Mesendoderm (in vitro differentiated cells): ENCODE measurements at regions not wholly inside any gene's neighbourhood (a gene's known extent, or its start where the extent isn't known, plus 50 kb on each side); places are given as distances from the start of the nearest gene placed in this dataset.
A peak's percentile ranks its signal among the peaks of the same experiment; 100 is the strongest.
"Not testable (repeated sequence)": the region's sequence is repeated elsewhere in the genome, so short reads cannot be mapped to it uniquely, and the experiment has no call there.

Source experiments
- DNase-seq: peaks from one replicate; pipeline ENCODE4 v3.0.0; 2013
- H2AK5ac ChIP-seq: 2 replicates; pipeline ENCODE4 v1.6.1; 2013; ENCODE audit warnings: low read length, inconsistent platforms
- H2BK120ac ChIP-seq: 2 replicates; pipeline ENCODE4 v1.6.1; 2013; ENCODE audit warnings: low read depth, mild to moderate bottlenecking, low read length, moderate library complexity, mixed read lengths
- H2BK15ac ChIP-seq: replicated peaks from 2 replicates; pipeline ENCODE4 v1.6.1; 2013; ENCODE audit warnings: low read depth, mild to moderate bottlenecking, moderate library complexity
- H2BK5ac ChIP-seq: 2 replicates; pipeline ENCODE4 v1.6.1; 2013; ENCODE audit warnings: low read length, inconsistent platforms
- H3K18ac ChIP-seq: 2 replicates; pipeline ENCODE4 v1.6.1; 2013; ENCODE audit warnings: mild to moderate bottlenecking, low read length, mixed read lengths
- H3K23ac ChIP-seq: one replicate; pipeline ENCODE4 v1.6.1; 2013; ENCODE audit warnings: low read length
- H3K27ac ChIP-seq: 2 replicates; pipeline ENCODE4 v1.5.1; 2013; ENCODE audit warnings: low read depth, mild to moderate bottlenecking, inconsistent platforms, low read length, moderate library complexity
- H3K27me3 ChIP-seq: 2 replicates; pipeline ENCODE4 v1.6.1; 2013; ENCODE audit warnings: low read length, control low read depth, mild to moderate bottlenecking, inconsistent platforms; ENCODE audit not compliant: insufficient read depth, poor library complexity
- H3K36me3 ChIP-seq: 2 replicates; pipeline ENCODE4 v1.6.1; 2013; ENCODE audit warnings: low read length, inconsistent platforms; ENCODE audit not compliant: control insufficient read depth, insufficient read depth
- H3K4ac ChIP-seq: one replicate; pipeline ENCODE4 v1.6.1; 2013; ENCODE audit warnings: low read depth, mild to moderate bottlenecking, low read length, moderate library complexity
- H3K4me1 ChIP-seq: 2 replicates; pipeline ENCODE4 v1.6.1; 2013; ENCODE audit warnings: low read depth, low read length, inconsistent platforms; ENCODE audit not compliant: control insufficient read depth
- H3K4me2 ChIP-seq: 2 replicates; pipeline ENCODE4 v1.6.1; 2013; ENCODE audit warnings: low read length
- H3K4me3 ChIP-seq: 2 replicates; pipeline ENCODE4 v1.5.1; 2013; ENCODE audit warnings: mild to moderate bottlenecking, low read length
- H3K56ac ChIP-seq: one replicate; pipeline ENCODE4 v1.6.1; 2013; ENCODE audit warnings: low read length
- H3K79me1 ChIP-seq: 2 replicates; pipeline ENCODE4 v1.6.1; 2013; ENCODE audit warnings: low read length, inconsistent platforms
- H3K79me2 ChIP-seq: 2 replicates; pipeline ENCODE4 v1.6.1; 2013; ENCODE audit warnings: mild to moderate bottlenecking, low read length; ENCODE audit not compliant: control insufficient read depth, insufficient read depth
- H3K9ac ChIP-seq: 2 replicates; pipeline ENCODE4 v1.6.1; 2013; ENCODE audit warnings: low read length, inconsistent platforms
- H4K5ac ChIP-seq: one replicate; pipeline ENCODE4 v1.6.1; 2013; ENCODE audit warnings: low read length
- H4K8ac ChIP-seq: one replicate; pipeline ENCODE4 v1.6.1; 2013; ENCODE audit warnings: low read depth, mild to moderate bottlenecking, control low read depth, low read length, moderate library complexity
- WGBS: extraction: QIAGEN DNeasy Blood & Tissue Kit; methylation state at CpG from one replicate; pipeline ENCODE4 v1.1.7; 2013; ENCODE audit warnings: low lambda C conversion rate, missing lambda C conversion rate; ENCODE audit not compliant: insufficient coverage; ENCODE audit errors: extremely low coverage; 5-methylcytosine and 5-hydroxymethylcytosine counted together

GRCh38 chr11:104677069-104677468 is 221.2 kb downstream of the CASP12 start:
- not testable (repeated sequence) for H3K4me2 ChIP-seq, H4K8ac ChIP-seq, H3K79me2 ChIP-seq, H3K9ac ChIP-seq, H3K23ac ChIP-seq, DNase-seq, H3K4ac ChIP-seq, H4K5ac ChIP-seq, H2BK15ac ChIP-seq, H2BK5ac ChIP-seq, H3K79me1 ChIP-seq, H2AK5ac ChIP-seq, H3K4me3 ChIP-seq, H3K27ac ChIP-seq, H3K36me3 ChIP-seq, H3K4me1 ChIP-seq, H3K56ac ChIP-seq, H3K18ac ChIP-seq, H3K27me3 ChIP-seq, H2BK120ac ChIP-seq
- WGBS = no CpG with 5 or more reads among the region's 3 CpGs

- no peak for DNase-seq
- H2AK5ac ChIP-seq = no peak overlapping the region
- H4K8ac ChIP-seq = no peak overlapping the region
- H3K79me2 ChIP-seq = no peaks in the 10 kb centered on the region
- H3K9ac ChIP-seq = no peak overlapping the region
- no peak overlapping the region for H3K4ac ChIP-seq
- H3K4me1 ChIP-seq = no peaks in the 10 kb centered on the region
- no peak overlapping the region for H3K27ac ChIP-seq
- no peak overlapping the region for H2BK15ac ChIP-seq
- H3K4me3 ChIP-seq = no peak overlapping the region
- H3K18ac ChIP-seq = no peak overlapping the region
- H3K79me1 ChIP-seq = no peaks in the 10 kb centered on the region
- no peak overlapping the region for H3K4me2 ChIP-seq
- H3K27me3 ChIP-seq = no peaks in the 10 kb centered on the region
- H3K56ac ChIP-seq = no peak overlapping the region
- H3K36me3 ChIP-seq = no peaks in the 10 kb centered on the region
- no peak overlapping the region for H2BK5ac ChIP-seq
- no peak overlapping the region for H3K23ac ChIP-seq
- H4K5ac ChIP-seq = no peak overlapping the region
- H2BK120ac ChIP-seq = no peak overlapping the region
These were observed 225.4 kb downstream of the CASP12 start for GRCh38 chr11:104672897-104673296.

- Histone ChIP-seq H3K9ac (no peak overlapping the region), H3K23ac (no peak overlapping the region), H3K4me1 (no peaks in the 10 kb centered on the region), H2BK15ac (no peak overlapping the region), H3K4me3 (no peak overlapping the region), H3K36me3 (no peaks in the 10 kb centered on the region), H2BK5ac (no peak overlapping the region), H3K27me3 (no peaks in the 10 kb centered on the region), H3K18ac (no peak overlapping the region), H2AK5ac (no peak overlapping the region), H3K79me2 (no peaks in the 10 kb centered on the region), H3K4me2 (no peak overlapping the region), H3K27ac (no peak overlapping the region), H2BK120ac (no peak overlapping the region), H3K4ac (no peak overlapping the region), H3K56ac (no peak overlapping the region), H4K8ac (no peak overlapping the region), H4K5ac (no peak overlapping the region), H3K79me1 (no peaks in the 10 kb centered on the region)
- 100% methylated on average over 1 of the region's 5 CpGs for WGBS
- DNase-seq = peak; percentile 10
These were observed 229.3 kb downstream of the CASP12 start for GRCh38 chr11:104668797-104669463.

- H3K4me1 ChIP-seq = no peaks in the 10 kb centered on the region
- no peaks in the 10 kb centered on the region for H3K79me1 ChIP-seq
- H4K5ac ChIP-seq = no peak overlapping the region
- no peaks in the 10 kb centered on the region for H3K79me2 ChIP-seq
- H3K9ac ChIP-seq = no peak overlapping the region
- WGBS = no CpG with 5 or more reads among the region's 2 CpGs
- no peak overlapping the region for H2BK5ac ChIP-seq
- H3K27me3 ChIP-seq = no peaks in the 10 kb centered on the region
- no peak overlapping the region for H3K4me3 ChIP-seq
- DNase-seq = no peak
- no peak overlapping the region for H4K8ac ChIP-seq
- no peak overlapping the region for H2BK15ac ChIP-seq
- H2AK5ac ChIP-seq = no peak overlapping the region
- no peak overlapping the region for H3K18ac ChIP-seq
- no peak overlapping the region for H3K23ac ChIP-seq
- no peak overlapping the region for H3K4me2 ChIP-seq
- H3K36me3 ChIP-seq = no peaks in the 10 kb centered on the region
- no peak overlapping the region for H2BK120ac ChIP-seq
- H3K27ac ChIP-seq = no peak overlapping the region
- no peak overlapping the region for H3K56ac ChIP-seq
- no peak overlapping the region for H3K4ac ChIP-seq
These were observed 231.6 kb downstream of the CASP12 start for GRCh38 chr11:104666624-104667023.

GRCh38 chr11:104665641-104666040 is 232.6 kb downstream of the CASP12 start:
- no peak overlapping the region for H3K4me2 ChIP-seq
- no peak overlapping the region for H4K5ac ChIP-seq
- H3K36me3 ChIP-seq = no peaks in the 10 kb centered on the region
- H3K18ac ChIP-seq = no peak overlapping the region
- no peak overlapping the region for H2BK5ac ChIP-seq
- H3K27me3 ChIP-seq = no peaks in the 10 kb centered on the region
- H3K27ac ChIP-seq = no peak overlapping the region
- H3K4me1 ChIP-seq = no peaks in the 10 kb centered on the region
- H3K4me3 ChIP-seq = no peak overlapping the region
- H4K8ac ChIP-seq = no peak overlapping the region
- H3K23ac ChIP-seq = no peak overlapping the region
- H3K56ac ChIP-seq = no peak overlapping the region
- no peak overlapping the region for H2BK120ac ChIP-seq
- H2AK5ac ChIP-seq = no peak overlapping the region
- no peak overlapping the region for H3K9ac ChIP-seq
- H3K4ac ChIP-seq = no peak overlapping the region
- DNase-seq = no peak
- no CpG with 5 or more reads among the region's 3 CpGs for WGBS
- H3K79me1 ChIP-seq = no peaks in the 10 kb centered on the region
- H2BK15ac ChIP-seq = no peak overlapping the region
- no peaks in the 10 kb centered on the region for H3K79me2 ChIP-seq
